GM12892 (cell line): ENCODE measurements at regions not wholly inside any gene's neighbourhood (a gene's known extent, or its start where the extent isn't known, plus 50 kb on each side); places are given as distances from the start of the nearest gene placed in this dataset.

Source experiments
- POLR2A ChIP-seq: IDR thresholded peaks from 2 replicates; pipeline ENCODE4 v1.6.1; 2011; ENCODE audit warnings: low read depth, low read length, control low read depth
- POLR2AphosphoS5 ChIP-seq: IDR thresholded peaks from 2 replicates; pipeline ENCODE4 v1.6.1; 2011; ENCODE audit warnings: low read depth, low read length, control low read depth
- TAF1 ChIP-seq: IDR thresholded peaks from 2 replicates; pipeline ENCODE4 v1.6.1; 2011; ENCODE audit warnings: low read depth, mild to moderate bottlenecking, control low read depth, low read length, borderline replicate concordance

DNA sequence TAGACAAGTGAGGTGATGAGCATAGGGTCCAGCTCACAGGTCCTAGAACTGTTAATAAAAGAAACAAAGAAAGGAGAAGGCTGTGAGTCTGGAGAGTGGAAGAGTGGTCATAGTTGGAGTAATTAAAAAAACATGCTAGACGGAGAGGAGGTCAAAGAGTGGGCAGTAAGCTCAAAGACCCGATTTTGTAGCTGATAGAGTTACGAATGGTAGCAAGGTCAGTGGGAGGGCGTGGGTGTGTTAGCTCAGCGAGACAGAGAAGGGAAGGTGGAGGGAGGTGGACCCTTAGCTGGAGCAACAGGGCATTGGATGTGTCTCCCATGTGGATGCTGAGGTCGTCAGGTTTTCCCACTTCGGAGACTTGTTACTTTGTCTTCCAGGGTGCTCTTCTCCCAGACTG lies 431.7 kb downstream of the CDH26 start:
- TF ChIP-seq POLR2AphosphoS5 (no peak), POLR2A (no peak), TAF1 (no peak)
